Activated B cell treated with CpG ODN at 0.5 μM for 24 hours (primary cell): ENCODE measurements at regions not wholly inside any gene's neighbourhood (a gene's known extent, or its start where the extent isn't known, plus 50 kb on each side); places are given as distances from the start of the nearest gene placed in this dataset.

Experiments
- ATAC-seq: fragments of 200-7000 bp; cut with Tn5 transposase; one replicate; pipeline ENCODE4 v1.10.0; 2021; ENCODE audit warnings: low read depth, mild to moderate bottlenecking, moderate library complexity
- CTCF ChIA-PET: fragments of 350-600 bp; sonication (Branson Sonifier 250); formaldehyde crosslinking; loops from one replicate; lab custom pipeline; 2021; ENCODE audit warnings: antibody characterized with exemption; lab: Charles Lee
- POLR2A ChIA-PET: fragments of 350-600 bp; sonication (Branson Sonifier 250); formaldehyde crosslinking; loops from one replicate; lab custom pipeline; 2021; ENCODE audit warnings: antibody characterized with exemption; lab: Charles Lee
- DNase-seq: peaks from one replicate; pipeline ENCODE4 v3.0.0; 2022
- H3K27ac Mint-ChIP-seq: one replicate; pipeline ENCODE4 v1.8.0; 2020; ENCODE audit warnings: mixed read lengths
- H3K27me3 Mint-ChIP-seq: one replicate; pipeline ENCODE4 v1.8.0; 2021; ENCODE audit warnings: mixed read lengths
- H3K36me3 Mint-ChIP-seq: one replicate; pipeline ENCODE4 v1.8.0; 2021; ENCODE audit warnings: low read depth, mixed read lengths
- H3K4me1 Mint-ChIP-seq: one replicate; pipeline ENCODE4 v1.8.0; 2021; ENCODE audit warnings: mixed read lengths
- H3K4me3 Mint-ChIP-seq: one replicate; pipeline ENCODE4 v1.8.0; 2020; ENCODE audit warnings: mild to moderate bottlenecking, mixed read lengths
- H3K9me3 Mint-ChIP-seq: one replicate; pipeline ENCODE4 v1.8.0; 2020; ENCODE audit warnings: mixed read lengths
- intact Hi-C: fragments of 100-400 bp; cut with micrococcal nuclease; formaldehyde crosslinking; loops from one replicate; pipeline ENCODE4 v1.15.1; 2024
- TF ChIP-seq, protein P1 (sequence below): fragments of 200-600 bp; IDR thresholded peaks from one replicate; pipeline ENCODE4 v1.8.0; 2022; ENCODE audit warnings: antibody characterized with exemption, mild to moderate bottlenecking

- Mint-ChIP-seq H3K9me3 (no peaks in the 10 kb centered on the region), H3K36me3 (no peaks in the 10 kb centered on the region), H3K27ac (no peak overlapping the region), H3K27me3 (no peaks in the 10 kb centered on the region), H3K4me1 (peaks cover 40% of the 10 kb centered on the region), H3K4me3 (no peak overlapping the region)
- POLR2A ChIA-PET = no interaction called here
- intact Hi-C loops = no loop called here
- no peak for ATAC-seq
- CTCF ChIA-PET = no interaction called here
- DNase-seq = no peak
- TF ChIP-seq, protein P1, sequence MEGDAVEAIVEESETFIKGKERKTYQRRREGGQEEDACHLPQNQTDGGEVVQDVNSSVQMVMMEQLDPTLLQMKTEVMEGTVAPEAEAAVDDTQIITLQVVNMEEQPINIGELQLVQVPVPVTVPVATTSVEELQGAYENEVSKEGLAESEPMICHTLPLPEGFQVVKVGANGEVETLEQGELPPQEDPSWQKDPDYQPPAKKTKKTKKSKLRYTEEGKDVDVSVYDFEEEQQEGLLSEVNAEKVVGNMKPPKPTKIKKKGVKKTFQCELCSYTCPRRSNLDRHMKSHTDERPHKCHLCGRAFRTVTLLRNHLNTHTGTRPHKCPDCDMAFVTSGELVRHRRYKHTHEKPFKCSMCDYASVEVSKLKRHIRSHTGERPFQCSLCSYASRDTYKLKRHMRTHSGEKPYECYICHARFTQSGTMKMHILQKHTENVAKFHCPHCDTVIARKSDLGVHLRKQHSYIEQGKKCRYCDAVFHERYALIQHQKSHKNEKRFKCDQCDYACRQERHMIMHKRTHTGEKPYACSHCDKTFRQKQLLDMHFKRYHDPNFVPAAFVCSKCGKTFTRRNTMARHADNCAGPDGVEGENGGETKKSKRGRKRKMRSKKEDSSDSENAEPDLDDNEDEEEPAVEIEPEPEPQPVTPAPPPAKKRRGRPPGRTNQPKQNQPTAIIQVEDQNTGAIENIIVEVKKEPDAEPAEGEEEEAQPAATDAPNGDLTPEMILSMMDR = no peak
Observed at GRCh38 chr6:105886066-105886813, 199.9 kb upstream of the PRDM1 start.

GRCh38 chr6:105884426-105884825 is 201.7 kb upstream of the PRDM1 start:
- H3K9me3 Mint-ChIP-seq = no peaks in the 10 kb centered on the region
- no peaks in the 10 kb centered on the region for H3K36me3 Mint-ChIP-seq
- TF ChIP-seq, protein P1 = no peak
- H3K4me3 Mint-ChIP-seq = peak overlapping the region; percentile 8
- CTCF ChIA-PET = no interaction called here
- H3K4me1 Mint-ChIP-seq = peaks cover 57% of the 10 kb centered on the region
- no peaks in the 10 kb centered on the region for H3K27me3 Mint-ChIP-seq
- ATAC-seq (peak; percentile 53), DNase-seq (no peak)
- POLR2A ChIA-PET = no interaction called here
- peak overlapping the region; percentile 19 for H3K27ac Mint-ChIP-seq
- intact Hi-C loops = loop anchor here (2.0 to 5.0 kb wide), 5 partner anchors 14 to 438 kb away; partner anchors contain the start of gene PRDM1

DNA sequence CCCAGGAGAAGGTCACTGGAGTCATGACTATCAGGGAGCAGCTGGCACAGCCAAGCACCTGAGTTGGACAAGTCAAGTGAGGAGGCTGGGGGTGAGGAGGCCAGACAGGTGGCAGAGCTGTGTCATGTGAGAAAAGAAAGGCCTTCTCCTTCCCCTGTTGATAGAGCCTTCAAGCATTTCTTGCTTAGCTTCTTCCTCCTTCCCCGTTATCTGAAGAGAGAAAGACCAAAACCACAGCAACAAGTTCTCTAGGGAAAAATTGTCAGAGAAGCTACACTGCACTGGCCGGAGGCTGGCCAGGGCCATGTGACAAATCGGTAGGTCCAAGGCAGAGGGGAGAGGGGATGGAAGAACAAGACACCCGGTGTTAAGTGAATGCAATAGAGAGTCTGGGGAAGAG is 202.1 kb upstream of the PRDM1 start:
- intact Hi-C loops = loop anchor here (2.0 to 5.0 kb wide), 5 partner anchors 13 to 438 kb away; partner anchors contain the start of gene PRDM1
- DNase-seq (no peak), ATAC-seq (no peak)
- Mint-ChIP-seq H3K9me3 (no peaks in the 10 kb centered on the region), H3K27ac (peak overlapping the region; percentile 19), H3K36me3 (no peaks in the 10 kb centered on the region), H3K4me1 (peaks cover 59% of the 10 kb centered on the region), H3K27me3 (no peaks in the 10 kb centered on the region), H3K4me3 (peak overlapping the region; percentile 8)
- CTCF ChIA-PET = no interaction called here
- POLR2A ChIA-PET = interaction anchor here (0.8 to 1.4 kb wide), 4 partner anchors 8 to 108 kb away, joined by 3 to 5 read pairs (median 4); no protein-coding TSS in a partner anchor
- TF ChIP-seq, protein P1 = no peak

GRCh38 chr6:105882828-105883227 is 203.3 kb upstream of the PRDM1 start:
- no peak overlapping the region for H3K27ac Mint-ChIP-seq
- no peak overlapping the region for H3K4me3 Mint-ChIP-seq
- intact Hi-C loops = loop anchor here (5.0 kb wide), 3 partner anchors 109 to 439 kb away; partner anchors contain the start of gene PRDM1
- CTCF ChIA-PET = interaction anchor here (1.3 kb wide), 1 partner anchor 341 kb away, joined by 4 read pairs; no protein-coding TSS in a partner anchor
- peaks cover 58% of the 10 kb centered on the region for H3K4me1 Mint-ChIP-seq
- TF ChIP-seq, protein P1 = no peak
- DNase-seq (no peak), ATAC-seq (no peak)
- POLR2A ChIA-PET = interaction anchor here (1.1 to 1.4 kb wide), 3 partner anchors 9 to 110 kb away, joined by 3 to 5 read pairs (median 4); no protein-coding TSS in a partner anchor
- no peaks in the 10 kb centered on the region for H3K36me3 Mint-ChIP-seq
- H3K9me3 Mint-ChIP-seq = no peaks in the 10 kb centered on the region
- no peaks in the 10 kb centered on the region for H3K27me3 Mint-ChIP-seq

- intact Hi-C loops = loop anchor here (5.0 kb wide), 3 partner anchors 110 to 440 kb away; partner anchors contain the start of gene PRDM1
- no peaks in the 10 kb centered on the region for H3K9me3 Mint-ChIP-seq
- no peaks in the 10 kb centered on the region for H3K27me3 Mint-ChIP-seq
- no peak overlapping the region for H3K27ac Mint-ChIP-seq
- H3K4me3 Mint-ChIP-seq = no peak overlapping the region
- ChIA-PET CTCF (interaction anchor here (1.3 kb wide), 1 partner anchor 341 kb away, joined by 4 read pairs; no protein-coding TSS in a partner anchor), POLR2A (no interaction called here)
- TF ChIP-seq, protein P1 = no peak
- peaks cover 53% of the 10 kb centered on the region for H3K4me1 Mint-ChIP-seq
- ATAC-seq = no peak
- H3K36me3 Mint-ChIP-seq = no peaks in the 10 kb centered on the region
- no peak for DNase-seq
Observed at GRCh38 chr6:105882121-105882803, 203.9 kb upstream of the PRDM1 start.
